ENCODE measurements at regions not wholly inside any gene's neighbourhood (a gene's known extent, or its start where the extent isn't known, plus 50 kb on each side); places are given as distances from the start of the nearest gene placed in this dataset.
"Not testable (repeated sequence)": the region's sequence is repeated elsewhere in the genome, so short reads cannot be mapped to it uniquely, and the experiment has no call there.

DNA sequence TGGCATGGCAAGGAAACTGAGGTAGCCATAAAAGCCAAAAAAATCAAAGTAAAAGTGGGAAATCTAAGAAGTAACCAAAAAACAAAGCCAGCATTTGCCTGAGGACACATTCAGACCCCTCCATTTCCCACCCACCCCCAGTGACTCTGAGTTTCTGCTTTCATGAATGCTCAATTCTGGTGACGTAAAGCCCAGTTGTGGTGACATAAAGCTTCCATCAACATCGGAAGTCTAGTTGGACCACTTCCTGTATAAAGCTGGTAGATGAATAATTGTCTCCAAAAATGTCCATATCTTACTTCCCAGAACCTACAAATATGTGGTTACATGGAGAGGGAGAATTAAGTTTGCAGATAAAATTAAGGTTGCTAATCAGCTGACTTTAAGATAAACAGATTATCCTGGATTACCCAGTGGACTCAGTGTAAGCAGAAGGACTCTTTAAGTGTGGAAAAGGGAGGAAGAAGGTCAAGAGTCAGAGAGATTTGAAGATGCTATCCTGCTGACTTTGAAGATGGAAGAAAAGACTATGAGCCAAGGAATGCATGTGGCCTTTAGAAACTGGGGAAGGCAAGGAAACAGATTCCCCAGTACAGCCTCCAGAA, 62.0 kb upstream of the ST3GAL6 start:
- DNase-seq (ENCODE audit: low read depth in 4 of 4, low spot score in 2 of 4): no peak

DNA sequence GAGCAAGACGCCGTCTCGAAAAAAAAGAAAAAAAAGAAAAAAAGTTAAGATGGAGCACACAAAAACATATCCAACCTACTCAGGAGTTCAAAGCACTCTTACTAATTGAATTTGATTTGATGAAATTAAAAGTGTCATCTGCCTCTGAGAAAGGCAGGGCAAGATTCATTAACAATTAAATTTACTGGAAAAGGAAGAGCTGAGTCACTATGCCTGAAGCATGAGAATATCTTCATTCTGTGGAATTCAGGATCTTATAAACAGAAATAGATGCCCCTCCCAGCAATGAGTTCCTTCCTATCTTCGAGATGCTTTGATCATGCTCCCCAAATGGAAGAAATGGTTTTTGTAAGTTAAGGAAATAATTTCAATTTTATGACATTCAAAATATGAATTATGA, 61.0 kb upstream of the ST3GAL6 start:
- no peak for DNase-seq (ENCODE audit: low read depth in 4 of 4, low spot score in 2 of 4)

- DNase-seq (ENCODE audit: low read depth in 4 of 4, low spot score in 2 of 4): no peak
Measured at GRCh38 chr3:98705212-98705611, 57.9 kb upstream of the ST3GAL6 start.

DNA sequence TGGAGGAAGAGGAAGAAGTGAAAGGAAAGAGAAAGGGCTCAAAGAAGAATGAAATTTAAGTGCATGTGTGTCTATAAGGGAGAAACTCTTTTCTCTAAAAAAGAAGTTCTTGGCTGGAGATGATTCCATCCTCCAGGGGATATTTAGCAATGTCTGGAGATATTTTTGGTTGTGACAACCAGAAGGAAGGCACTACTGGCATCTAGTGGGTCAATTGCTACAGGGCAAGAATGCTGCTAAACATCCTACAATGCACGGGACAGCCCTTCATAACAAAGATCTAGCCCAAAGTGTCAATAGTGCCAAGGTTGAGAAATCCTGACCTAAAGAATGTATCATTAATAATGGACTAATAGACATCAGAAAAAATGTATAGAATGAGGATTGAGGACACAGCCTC, 57.4 kb upstream of the ST3GAL6 start:
- no peak for DNase-seq (ENCODE audit: low read depth in 4 of 4, low spot score in 2 of 4)

- not testable (repeated sequence) for DNase-seq (ENCODE audit: low read depth in 4 of 4, low spot score in 2 of 4)
Measured at GRCh38 chr3:98708681-98709080, 54.5 kb upstream of the ST3GAL6 start.

GRCh38 chr3:98709441-98709840, 53.7 kb upstream of the ST3GAL6 start:
- DNase-seq (ENCODE audit: low read depth in 4 of 4, low spot score in 2 of 4): no peak

GRCh38 chr3:98710067-98710659, 53.0 kb upstream of the ST3GAL6 start:
- peak in 2 of 4 donors; percentile 18 to 49 for DNase-seq (ENCODE audit: low read depth in 4 of 4, low spot score in 2 of 4)

DNA sequence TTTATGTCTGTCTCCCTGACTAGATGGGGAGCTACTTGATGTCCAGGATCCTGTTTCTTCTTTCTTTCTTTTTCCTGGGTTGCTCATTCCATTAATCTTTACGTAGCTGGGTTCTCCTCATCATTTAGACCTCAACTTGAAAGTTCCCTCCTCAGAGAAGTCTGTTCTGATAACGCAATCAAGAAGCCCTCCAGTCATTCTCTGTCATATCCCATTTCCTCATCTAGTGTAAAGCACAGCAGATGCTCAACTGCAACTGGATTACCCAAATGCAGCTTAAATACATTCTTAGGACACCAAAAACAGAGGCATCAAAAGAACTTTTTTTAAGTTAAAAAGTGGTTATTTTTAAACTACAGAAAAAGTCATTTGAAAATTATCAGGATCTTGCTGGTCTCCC, 51.7 kb upstream of the ST3GAL6 start:
- DNase-seq (ENCODE audit: low read depth in 4 of 4, low spot score in 2 of 4): no peak

DNA sequence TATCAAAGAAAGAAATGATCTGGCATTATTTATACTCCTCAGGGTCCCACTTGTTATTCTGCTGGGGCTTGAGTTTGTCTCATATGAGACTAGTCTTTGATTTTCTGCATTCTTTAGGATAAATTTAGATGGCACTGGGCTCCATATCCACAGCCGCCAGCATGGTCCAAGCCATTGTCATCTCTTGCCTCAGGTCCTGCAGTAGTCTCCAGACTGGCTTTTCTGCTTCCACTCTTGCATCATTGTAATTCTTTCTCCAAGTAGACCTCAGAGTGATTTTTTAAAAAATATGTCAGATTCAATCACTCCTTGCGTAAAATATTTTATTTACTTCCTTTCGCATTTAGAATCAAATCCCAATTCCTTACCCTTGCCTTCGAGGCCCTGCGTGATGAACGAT, 50.4 kb upstream of the ST3GAL6 start:
- no peak for DNase-seq (ENCODE audit: low read depth in 4 of 4, low spot score in 2 of 4)

- not testable (repeated sequence) for DNase-seq (ENCODE audit: low read depth in 4 of 4, low spot score in 2 of 4)
Measured at GRCh38 chr3:98713332-98713731, 49.8 kb upstream of the ST3GAL6 start.
